Liver (tissue), 8 donors: ENCODE measurements at regions not wholly inside any gene's neighbourhood (a gene's known extent, or its start where the extent isn't known, plus 50 kb on each side); places are given as distances from the start of the nearest gene placed in this dataset.
A peak's percentile ranks its signal among the peaks of the same experiment; 100 is the strongest.

ENCODE experiments used
- DNase-seq: peaks from one replicate; pipeline ENCODE4 v3.0.0-alpha.2; 2017; ENCODE audit warnings: low spot score
- H3K27ac ChIP-seq, 2 donors: one replicate each; pipeline ENCODE4 v1.7.0; 2013; ENCODE audit warnings: inconsistent platforms in 2 of 2, low read length in 2 of 2, control low read depth in 1 of 2, low read depth in 1 of 2, mild to moderate bottlenecking in 1 of 2
- H3K27me3 ChIP-seq, 4 donors: one replicate each; pipeline versions ENCODE4 v1.6.1 to v1.7.0; 2013; ENCODE audit warnings: low read length in 3 of 4, inconsistent platforms in 1 of 4, mild to moderate bottlenecking in 1 of 4, moderate library complexity in 1 of 4; ENCODE audit not compliant: control insufficient read depth in 4 of 4, insufficient read depth in 4 of 4
- H3K36me3 ChIP-seq, 4 donors: one replicate each; pipeline versions ENCODE4 v1.6.1 to v1.7.0; 2013; ENCODE audit warnings: low read length in 3 of 4, mild to moderate bottlenecking in 3 of 4, low read depth in 1 of 4, moderate library complexity in 1 of 4; ENCODE audit not compliant: control insufficient read depth in 4 of 4, insufficient read depth in 3 of 4
- H3K4me1 ChIP-seq, 4 donors: one replicate each; pipeline versions ENCODE4 v1.6.1 to v1.7.0; 2013; ENCODE audit warnings: low read length in 3 of 4, mild to moderate bottlenecking in 3 of 4, moderate library complexity in 1 of 4; ENCODE audit not compliant: control insufficient read depth in 4 of 4, insufficient read depth in 4 of 4
- H3K4me3 ChIP-seq, 3 donors: one replicate each; pipeline versions ENCODE4 v1.6.1 to v1.7.0; 2013; ENCODE audit warnings: low read length in 3 of 3, control low read depth in 1 of 3, low read depth in 1 of 3, mild to moderate bottlenecking in 1 of 3
- H3K9ac ChIP-seq, 2 donors: one replicate each; pipeline ENCODE4 v1.7.0; 2013; ENCODE audit warnings: low read length in 2 of 2, mild to moderate bottlenecking in 2 of 2, moderate library complexity in 2 of 2, control low read depth in 1 of 2, low read depth in 1 of 2
- H3K9me3 ChIP-seq, 4 donors: one replicate each; pipeline versions ENCODE4 v1.6.1 to v1.7.0; 2013; ENCODE audit warnings: low read length in 3 of 4; ENCODE audit not compliant: control insufficient read depth in 4 of 4
- ATF3 ChIP-seq: IDR thresholded peaks from 2 replicates; pipeline ENCODE4 v1.6.1; 2016; ENCODE audit warnings: antibody characterized with exemption
- CTCF ChIP-seq: fragments of 150-350 bp; IDR thresholded peaks from 2 replicates; pipeline ENCODE4 v1.5.1; 2017; ENCODE audit warnings: improper control_type of control experiment, low read depth, low read length; ENCODE audit not compliant: missing input control
- EGR1 ChIP-seq, 2 donors: IDR thresholded peaks; 2 replicates each; pipeline ENCODE4 v1.6.1; 2016 to 2018; ENCODE audit warnings: antibody characterized with exemption in 2 of 2, low read depth in 2 of 2
- FOXA2 ChIP-seq: IDR thresholded peaks from 2 replicates; pipeline ENCODE4 v1.6.1; 2016; ENCODE audit warnings: antibody characterized with exemption
- GABPA ChIP-seq, 2 donors: IDR thresholded peaks in 1 of 2; conservative IDR thresholded peaks in 1 of 2; 2 replicates each; pipeline ENCODE4 v1.6.1; 2016; ENCODE audit warnings: antibody characterized with exemption in 2 of 2, mild to moderate bottlenecking in 1 of 2, moderate library complexity in 1 of 2
- HNF4A ChIP-seq, 2 donors: conservative IDR thresholded peaks; 2 replicates each; pipeline ENCODE4 v1.6.1; 2016; ENCODE audit warnings: antibody characterized with exemption in 2 of 2, mild to moderate bottlenecking in 2 of 2
- MAX ChIP-seq: IDR thresholded peaks from 2 replicates; pipeline ENCODE4 v1.6.1; 2016; ENCODE audit warnings: antibody characterized with exemption
- NR2F2 ChIP-seq: IDR thresholded peaks from 2 replicates; pipeline ENCODE4 v1.6.1; 2016; ENCODE audit warnings: antibody characterized with exemption
- RAD21 ChIP-seq, 2 donors: IDR thresholded peaks; 2 replicates each; pipeline ENCODE4 v1.6.1; 2016; ENCODE audit warnings: antibody characterized with exemption in 2 of 2, mild to moderate bottlenecking in 2 of 2
- REST ChIP-seq: IDR thresholded peaks from 2 replicates; pipeline ENCODE4 v1.6.1; 2016; ENCODE audit warnings: antibody characterized with exemption, mild to moderate bottlenecking
- RXRA ChIP-seq, 2 donors: IDR thresholded peaks; 2 replicates each; pipeline ENCODE4 v1.6.1; 2017 to 2018; ENCODE audit warnings: antibody characterized with exemption in 2 of 2, mild to moderate bottlenecking in 1 of 2
- ZBTB33 ChIP-seq: IDR thresholded peaks from 2 replicates; pipeline ENCODE4 v1.6.1; 2016; ENCODE audit warnings: antibody characterized with exemption
- WGBS: extraction: QIAGEN DNeasy Blood & Tissue Kit; methylation state at CpG from one replicate; pipeline ENCODE4 v1.1.7; 2013; 5-methylcytosine and 5-hydroxymethylcytosine counted together
- donor health status: healthy.
- donor health status: healthy.
- donor health status: healthy.
- donor health status: healthy.
- donor health status: healthy.

GRCh38 chr2:94767336-94767735 lies 103.9 kb upstream of the TEKT4 start:
- H3K4me1 ChIP-seq, result no peaks in the 10 kb centered on the region
- H3K36me3 ChIP-seq, result no peaks in the 10 kb centered on the region
- H3K27me3 ChIP-seq, result no peaks in the 10 kb centered on the region
- 94% methylated on average over 3 of the region's 3 CpGs for WGBS
- no peak overlapping the region for H3K27ac ChIP-seq
- no peak overlapping the region for H3K9ac ChIP-seq
- H3K9me3 ChIP-seq, result no peaks in the 10 kb centered on the region
- no peak for DNase-seq
- no peak overlapping the region for H3K4me3 ChIP-seq
- TF ChIP-seq GABPA (IDR thresholded peaks at IDR 0.05 in 1 of 2, conservative IDR thresholded peaks at IDR 0.05 in 1 of 2), result no peak
- no peak for TF ChIP-seq FOXA2
- no peak for TF ChIP-seq MAX
- TF ChIP-seq EGR1 (IDR thresholded peaks at IDR 0.05; ENCODE audit: low read depth in 2 of 2), result no peak
- no peak for TF ChIP-seq ATF3
- no peak for TF ChIP-seq HNF4A (conservative IDR thresholded peaks at IDR 0.05)
- TF ChIP-seq ZBTB33, result no peak
- TF ChIP-seq RXRA (IDR thresholded peaks at IDR 0.05), result no peak
- no peak for TF ChIP-seq CTCF

GRCh38 chr2:94769733-94770132 lies 101.5 kb upstream of the TEKT4 start:
- no peak overlapping the region for H3K27ac ChIP-seq
- WGBS, result 83% methylated on average over 3 of the region's 3 CpGs
- TF ChIP-seq RAD21 (IDR thresholded peaks at IDR 0.05), result no peak
- peak; percentile 45 to 55 for TF ChIP-seq RXRA (IDR thresholded peaks at IDR 0.05)
- TF ChIP-seq NR2F2, result peak; percentile 55
- TF ChIP-seq REST, result no peak
- H3K4me3 ChIP-seq, result no peak overlapping the region
- H3K27me3 ChIP-seq, result no peaks in the 10 kb centered on the region
- H3K4me1 ChIP-seq, result no peaks in the 10 kb centered on the region
- H3K9ac ChIP-seq, result no peak overlapping the region
- DNase-seq, result no peak
- no peaks in the 10 kb centered on the region for H3K36me3 ChIP-seq
- no peaks in the 10 kb centered on the region for H3K9me3 ChIP-seq
